Ishikawa (cell line): ENCODE measurements at regions not wholly inside any gene's neighbourhood (a gene's known extent, or its start where the extent isn't known, plus 50 kb on each side); places are given as distances from the start of the nearest gene placed in this dataset.

ENCODE experiments used
- CEBPB ChIP-seq: IDR thresholded peaks from 2 replicates; pipeline ENCODE4 v1.6.1; 2012
- CREB1 ChIP-seq: IDR thresholded peaks from 2 replicates; pipeline ENCODE4 v1.6.1; 2012; ENCODE audit warnings: low read depth
- EGR1 ChIP-seq: IDR thresholded peaks from 2 replicates; pipeline ENCODE4 v1.6.1; 2012
- EP300 ChIP-seq: IDR thresholded peaks from 2 replicates; pipeline ENCODE4 v1.6.1; 2012; ENCODE audit warnings: borderline replicate concordance
- FOXM1 ChIP-seq: IDR thresholded peaks from 2 replicates; pipeline ENCODE4 v1.6.1; 2012; ENCODE audit warnings: low read depth, borderline replicate concordance
- NFIC ChIP-seq: IDR thresholded peaks from 2 replicates; pipeline ENCODE4 v1.6.1; 2012
- RAD21 ChIP-seq: IDR thresholded peaks from 2 replicates; pipeline ENCODE4 v1.6.1; 2012; ENCODE audit warnings: low read depth
- REST ChIP-seq: IDR thresholded peaks from 2 replicates; pipeline ENCODE4 v1.6.1; 2012; ENCODE audit warnings: low read depth, mild to moderate bottlenecking
- TAF1 ChIP-seq: IDR thresholded peaks from 2 replicates; pipeline ENCODE4 v1.6.1; 2012; ENCODE audit warnings: low read depth, mild to moderate bottlenecking
- TCF12 ChIP-seq: IDR thresholded peaks from 2 replicates; pipeline ENCODE4 v1.6.1; 2012; ENCODE audit warnings: low read depth
- TEAD4 ChIP-seq: IDR thresholded peaks from 2 replicates; pipeline ENCODE4 v1.6.1; 2012
- YY1 ChIP-seq: IDR thresholded peaks from 2 replicates; pipeline ENCODE4 v1.6.1; 2012; ENCODE audit warnings: low read depth
- ZBTB7A ChIP-seq: IDR thresholded peaks from 2 replicates; pipeline ENCODE4 v1.6.1; 2012; ENCODE audit warnings: low read depth
- TF ChIP-seq, protein P1 (sequence below): IDR thresholded peaks from 2 replicates; pipeline ENCODE4 v1.6.1; 2012
- TF ChIP-seq, protein P2 (sequence below): IDR thresholded peaks from 2 replicates; pipeline ENCODE4 v1.6.1; 2012

- TF ChIP-seq TAF1: no peak
- TF ChIP-seq CREB1: no peak
- no peak for TF ChIP-seq RAD21
- no peak for TF ChIP-seq EGR1
- TF ChIP-seq FOXM1: no peak
- TF ChIP-seq ZBTB7A: no peak
- no peak for TF ChIP-seq REST
- TF ChIP-seq TCF12: no peak
- TF ChIP-seq, protein P1, sequence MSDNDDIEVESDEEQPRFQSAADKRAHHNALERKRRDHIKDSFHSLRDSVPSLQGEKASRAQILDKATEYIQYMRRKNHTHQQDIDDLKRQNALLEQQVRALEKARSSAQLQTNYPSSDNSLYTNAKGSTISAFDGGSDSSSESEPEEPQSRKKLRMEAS: no peak
- TF ChIP-seq, protein P2, sequence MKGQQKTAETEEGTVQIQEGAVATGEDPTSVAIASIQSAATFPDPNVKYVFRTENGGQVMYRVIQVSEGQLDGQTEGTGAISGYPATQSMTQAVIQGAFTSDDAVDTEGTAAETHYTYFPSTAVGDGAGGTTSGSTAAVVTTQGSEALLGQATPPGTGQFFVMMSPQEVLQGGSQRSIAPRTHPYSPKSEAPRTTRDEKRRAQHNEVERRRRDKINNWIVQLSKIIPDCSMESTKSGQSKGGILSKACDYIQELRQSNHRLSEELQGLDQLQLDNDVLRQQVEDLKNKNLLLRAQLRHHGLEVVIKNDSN: no peak
- TF ChIP-seq EP300: no peak
- TF ChIP-seq YY1: no peak
- no peak for TF ChIP-seq CEBPB
- no peak for TF ChIP-seq NFIC
- no peak for TF ChIP-seq TEAD4
Observed at GRCh38 chr20:60877071-60877857, 374.8 kb upstream of the CDH4 start.

- TF ChIP-seq TCF12: no peak
- no peak for TF ChIP-seq REST
- TF ChIP-seq FOXM1: no peak
Observed at GRCh38 chr20:60882836-60883235, 369.2 kb upstream of the CDH4 start.

DNA sequence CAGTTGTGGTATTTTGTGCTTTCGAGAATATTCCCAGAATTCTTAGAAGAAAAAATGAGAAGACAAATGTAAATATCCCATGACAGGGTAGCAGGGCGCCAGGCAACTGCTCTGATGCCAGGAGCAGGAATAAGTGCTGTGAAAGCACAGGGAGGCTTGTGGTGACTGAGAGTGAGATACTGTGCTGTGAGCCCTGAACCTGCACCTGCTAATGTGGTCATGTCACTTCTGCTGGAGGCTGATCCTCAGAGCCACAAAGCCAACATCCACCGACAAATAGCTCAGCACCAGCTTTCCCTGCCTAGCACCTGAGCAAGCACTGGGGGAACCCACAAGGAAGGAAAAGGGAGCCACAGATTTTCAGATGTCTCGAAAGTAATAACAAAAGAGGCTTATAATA lies 368.6 kb upstream of the CDH4 start:
- TF ChIP-seq RAD21 (no peak), REST (no peak), TEAD4 (no peak), YY1 (no peak), EGR1 (no peak), TAF1 (no peak), TCF12 (no peak), NFIC (no peak), CREB1 (no peak)
- TF ChIP-seq, protein P1: no peak

DNA sequence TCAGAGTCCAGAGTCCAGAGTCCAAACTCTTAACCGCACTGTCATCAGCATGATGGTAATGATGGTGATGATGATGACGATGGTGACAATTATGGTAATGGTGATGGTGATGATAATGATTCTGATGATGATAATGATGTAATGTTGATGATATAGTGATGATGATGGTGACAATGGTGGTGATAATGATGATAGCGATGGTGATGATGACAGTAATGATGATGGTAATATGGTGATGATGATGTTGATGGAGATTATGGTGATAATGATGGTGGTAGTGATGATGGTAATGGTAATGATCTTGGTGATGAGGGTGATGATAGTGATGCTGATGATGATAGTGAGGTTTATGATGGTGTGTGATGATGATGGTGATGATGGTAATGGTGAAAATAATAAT lies 367.8 kb upstream of the CDH4 start:
- TF ChIP-seq NFIC (no peak), ZBTB7A (no peak), TCF12 (no peak), CEBPB (no peak), FOXM1 (no peak), RAD21 (no peak), TEAD4 (no peak), EP300 (no peak), REST (no peak), CREB1 (no peak), TAF1 (no peak), EGR1 (no peak), YY1 (no peak)
- TF ChIP-seq, protein P1: no peak
- TF ChIP-seq, protein P2: no peak
